ENCODE measurements at regions not wholly inside any gene's neighbourhood (a gene's known extent, or its start where the extent isn't known, plus 50 kb on each side); places are given as distances from the start of the nearest gene placed in this dataset.

GRCh38 chr11:97231231-97231630 lies 841.4 kb downstream of the JRKL start:
- TF ChIP-seq CTCF (conservative IDR thresholded peaks at IDR 0.05; ENCODE audit: low read depth, low read length) (no peak), EZH2 (IDR thresholded peaks at IDR 0.05; ENCODE audit: borderline replicate concordance, low read depth, low read length, poor library complexity, severe bottlenecking) (no peak)

Measured in A673 (cell line).